Right forelimb (tissue), 1 donor: ENCODE measurements at regions not wholly inside any gene's neighbourhood (a gene's known extent, or its start where the extent isn't known, plus 50 kb on each side); places are given as distances from the start of the nearest gene placed in this dataset.
"Not testable (repeated sequence)": the region's sequence is repeated elsewhere in the genome, so short reads cannot be mapped to it uniquely, and the experiment has no call there.

Experiments used
- DNase-seq: peaks from one replicate; pipeline ENCODE4 v3.0.0-alpha.2; 2018

DNA sequence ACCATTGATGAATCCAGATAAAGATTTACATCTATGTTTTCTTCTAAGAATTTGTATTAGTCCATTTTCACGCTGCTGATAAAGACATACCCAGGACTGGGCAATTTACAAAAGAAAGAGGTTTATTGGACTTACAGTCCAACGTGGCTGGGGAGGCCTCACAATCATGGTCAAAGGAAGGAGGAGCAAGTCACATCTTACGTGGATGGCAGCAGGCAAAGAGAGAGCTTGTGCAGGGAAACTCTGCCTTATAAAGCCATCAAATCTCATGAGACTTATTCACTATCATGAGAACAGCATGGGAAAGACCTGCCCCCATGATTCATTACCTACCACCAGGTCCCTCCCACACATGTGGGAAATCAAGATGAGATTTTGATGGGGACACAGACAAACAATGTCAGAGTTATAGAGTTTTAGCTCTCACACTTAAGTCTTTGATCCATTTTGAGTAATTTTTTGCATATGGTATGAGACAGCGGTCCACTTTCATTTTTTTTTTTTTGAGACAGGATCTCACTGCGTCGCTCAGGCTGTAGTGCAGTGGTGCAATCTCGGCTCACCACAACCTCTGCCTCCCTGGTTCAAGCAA lies 53.5 kb upstream of the JADE2 start:
- DNase-seq = not testable (repeated sequence)

GRCh38 chr5:134468921-134469400 lies 56.5 kb upstream of the JADE2 start:
- no peak for DNase-seq

GRCh38 chr5:134467231-134467630 lies 55.5 kb upstream of the CDKN2AIPNL start:
- DNase-seq = no peak

GRCh38 chr5:134466241-134467069 lies 54.8 kb upstream of the CDKN2AIPNL start:
- DNase-seq = peak; percentile 81

- DNase-seq = peak; percentile 77
Observed at GRCh38 chr5:134465816-134466240, 54.1 kb upstream of the CDKN2AIPNL start.

GRCh38 chr5:134464988-134465815 lies 53.5 kb upstream of the CDKN2AIPNL start:
- no peak for DNase-seq

DNA sequence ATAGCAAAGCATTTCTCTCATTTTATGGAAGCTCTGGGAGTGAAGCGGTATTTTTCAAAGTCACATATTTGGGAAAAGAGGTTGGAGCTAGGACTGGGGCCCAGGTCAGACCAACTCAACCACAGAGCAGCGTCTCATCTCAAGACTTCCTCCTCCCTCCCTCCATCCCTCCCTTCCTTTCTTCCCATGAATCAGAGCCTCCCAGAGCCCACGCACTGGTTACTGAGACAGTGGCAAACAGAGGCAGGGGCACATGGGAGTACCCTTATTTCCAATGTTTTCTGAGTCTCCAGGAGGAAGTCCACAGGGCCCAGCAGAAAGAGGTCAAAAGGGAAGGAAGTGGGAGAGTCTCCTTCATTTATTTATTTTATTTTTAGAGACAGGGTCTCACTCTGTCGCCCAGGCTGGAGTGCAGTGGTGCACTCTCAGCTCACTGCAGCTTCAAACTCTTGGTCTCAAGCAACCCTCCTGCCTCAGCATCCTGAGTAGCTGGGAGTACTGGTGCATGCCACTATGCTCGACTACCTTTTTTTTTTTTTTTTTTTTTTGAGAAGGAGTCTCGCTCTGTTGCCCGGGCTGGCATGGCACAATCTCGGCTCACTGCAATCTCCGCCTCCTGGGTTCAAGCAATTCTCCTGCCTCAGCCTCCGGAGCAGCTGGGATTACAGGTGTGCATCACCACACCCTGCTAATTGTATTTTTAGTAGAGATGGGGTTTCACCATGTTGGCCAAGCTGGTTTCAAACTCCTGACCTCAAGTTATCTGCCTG lies 52.5 kb upstream of the CDKN2AIPNL start:
- no peak for DNase-seq

- DNase-seq = no peak
Observed at GRCh38 chr5:134463176-134463720, 51.6 kb upstream of the CDKN2AIPNL start.

- no peak for DNase-seq
Observed at GRCh38 chr5:134462761-134463160, 51.1 kb upstream of the CDKN2AIPNL start.

GRCh38 chr5:134462047-134462575 lies 50.4 kb upstream of the CDKN2AIPNL start:
- no peak for DNase-seq
